ENCODE measurements at regions not wholly inside any gene's neighbourhood (a gene's known extent, or its start where the extent isn't known, plus 50 kb on each side); places are given as distances from the start of the nearest gene placed in this dataset.

GRCh38 chr11:42172441-42172840 lies 713.0 kb upstream of the LRRC4C start:
- H3K27ac ChIP-seq (ENCODE audit: low read length) = no peak overlapping the region
- intact Hi-C loops (cut with micrococcal nuclease) = no loop called here
- no peaks in the 10 kb centered on the region for H3K27me3 ChIP-seq (ENCODE audit: control insufficient read depth, insufficient read depth, low read length)
- Mint-ChIP-seq H3K9me3 (peaks cover 17 to 33% of the 10 kb centered on the region in 2 donors), H3K27me3 (ENCODE audit: low read depth in 2 of 2) (no peaks in the 10 kb centered on the region), H3K27ac (no peak overlapping the region), H3K4me1 (no peaks in the 10 kb centered on the region), H3K4me3 (no peak overlapping the region), H3K36me3 (peaks cover 4% of the 10 kb centered on the region)
- H3K36me3 ChIP-seq (ENCODE audit: control insufficient read depth, insufficient read depth, low read length) = no peaks in the 10 kb centered on the region
- no peaks in the 10 kb centered on the region for H3K4me1 ChIP-seq (ENCODE audit: control insufficient read depth, insufficient read depth, low read length)
- DNase-seq (no peak), ATAC-seq (no peak)
- WGBS (ENCODE audit: insufficient coverage) = 76% methylated on average over 3 of the region's 3 CpGs
- no peak overlapping the region for H3K4me3 ChIP-seq (ENCODE audit: low read length)
- no peak for TF ChIP-seq CTCF (IDR thresholded peaks at IDR 0.05)
- peaks cover 4% of the 10 kb centered on the region for H3K9me3 ChIP-seq (ENCODE audit: control insufficient read depth, insufficient read depth, low read length)

- Histone ChIP-seq H3K36me3 (ENCODE audit: control insufficient read depth, insufficient read depth, low read length) (no peaks in the 10 kb centered on the region), H3K4me3 (ENCODE audit: low read length) (no peak overlapping the region), H3K9me3 (ENCODE audit: control insufficient read depth, insufficient read depth, low read length) (no peaks in the 10 kb centered on the region), H3K27ac (ENCODE audit: low read length) (no peak overlapping the region), H3K27me3 (ENCODE audit: control insufficient read depth, insufficient read depth, low read length) (no peaks in the 10 kb centered on the region), H3K4me1 (ENCODE audit: control insufficient read depth, insufficient read depth, low read length) (no peaks in the 10 kb centered on the region)
- no peaks in the 10 kb centered on the region for H3K27me3 Mint-ChIP-seq (ENCODE audit: low read depth in 2 of 2)
- H3K36me3 Mint-ChIP-seq = peaks cover 4% of the 10 kb centered on the region
- 0% methylated on average over 1 of the region's 1 CpG for WGBS (ENCODE audit: insufficient coverage)
- H3K9me3 Mint-ChIP-seq = peaks cover 15 to 25% of the 10 kb centered on the region in 2 donors
- no peak for DNase-seq
- no peak overlapping the region for H3K27ac Mint-ChIP-seq
- intact Hi-C loops (cut with micrococcal nuclease) = no loop called here
- TF ChIP-seq CTCF (IDR thresholded peaks at IDR 0.05) = no peak
- H3K4me3 Mint-ChIP-seq = no peak overlapping the region
- ATAC-seq = no peak
- H3K4me1 Mint-ChIP-seq = no peaks in the 10 kb centered on the region
Observed at GRCh38 chr11:42175203-42175602, 715.8 kb upstream of the LRRC4C start.

- H3K4me3 ChIP-seq (ENCODE audit: low read length) = no peak overlapping the region
- 80% methylated on average over 1 of the region's 2 CpGs for WGBS (ENCODE audit: insufficient coverage)
- Mint-ChIP-seq H3K4me1 (no peaks in the 10 kb centered on the region), H3K9me3 (peaks cover 15 to 19% of the 10 kb centered on the region in 2 donors), H3K27ac (no peak overlapping the region), H3K36me3 (peaks cover 4% of the 10 kb centered on the region), H3K4me3 (no peak overlapping the region), H3K27me3 (ENCODE audit: low read depth in 2 of 2) (no peaks in the 10 kb centered on the region)
- DNase-seq = no peak
- no peak overlapping the region for H3K27ac ChIP-seq (ENCODE audit: low read length)
- TF ChIP-seq CTCF (IDR thresholded peaks at IDR 0.05) = no peak
- H3K36me3 ChIP-seq (ENCODE audit: control insufficient read depth, insufficient read depth, low read length) = no peaks in the 10 kb centered on the region
- intact Hi-C loops (cut with micrococcal nuclease) = no loop called here
- no peaks in the 10 kb centered on the region for H3K27me3 ChIP-seq (ENCODE audit: control insufficient read depth, insufficient read depth, low read length)
- H3K9me3 ChIP-seq (ENCODE audit: control insufficient read depth, insufficient read depth, low read length) = no peaks in the 10 kb centered on the region
- no peaks in the 10 kb centered on the region for H3K4me1 ChIP-seq (ENCODE audit: control insufficient read depth, insufficient read depth, low read length)
- no peak for ATAC-seq
Observed at GRCh38 chr11:42179216-42179615, 719.8 kb upstream of the LRRC4C start.

GRCh38 chr11:42195289-42196013 lies 736.0 kb upstream of the LRRC4C start:
- ATAC-seq (no peak), DNase-seq (no peak)
- Mint-ChIP-seq H3K9me3 (peaks cover 16 to 18% of the 10 kb centered on the region in 2 donors), H3K27me3 (ENCODE audit: low read depth in 2 of 2) (no peaks in the 10 kb centered on the region), H3K27ac (no peak overlapping the region), H3K36me3 (peaks cover 7% of the 10 kb centered on the region), H3K4me1 (no peaks in the 10 kb centered on the region), H3K4me3 (no peak overlapping the region)
- H3K4me3 ChIP-seq (ENCODE audit: low read length) = no peak overlapping the region
- no peak overlapping the region for H3K27ac ChIP-seq (ENCODE audit: low read length)
- H3K9me3 ChIP-seq (ENCODE audit: control insufficient read depth, insufficient read depth, low read length) = no peaks in the 10 kb centered on the region
- no peaks in the 10 kb centered on the region for H3K36me3 ChIP-seq (ENCODE audit: control insufficient read depth, insufficient read depth, low read length)
- intact Hi-C loops (cut with micrococcal nuclease) = no loop called here
- 59% methylated on average over 2 of the region's 3 CpGs for WGBS (ENCODE audit: insufficient coverage)
- no peaks in the 10 kb centered on the region for H3K4me1 ChIP-seq (ENCODE audit: control insufficient read depth, insufficient read depth, low read length)
- no peak for TF ChIP-seq CTCF (IDR thresholded peaks at IDR 0.05)
- no peaks in the 10 kb centered on the region for H3K27me3 ChIP-seq (ENCODE audit: control insufficient read depth, insufficient read depth, low read length)

Data from natural killer cell (primary cell).